ENCODE measurements at regions not wholly inside any gene's neighbourhood (a gene's known extent, or its start where the extent isn't known, plus 50 kb on each side); places are given as distances from the start of the nearest gene placed in this dataset.

DNA sequence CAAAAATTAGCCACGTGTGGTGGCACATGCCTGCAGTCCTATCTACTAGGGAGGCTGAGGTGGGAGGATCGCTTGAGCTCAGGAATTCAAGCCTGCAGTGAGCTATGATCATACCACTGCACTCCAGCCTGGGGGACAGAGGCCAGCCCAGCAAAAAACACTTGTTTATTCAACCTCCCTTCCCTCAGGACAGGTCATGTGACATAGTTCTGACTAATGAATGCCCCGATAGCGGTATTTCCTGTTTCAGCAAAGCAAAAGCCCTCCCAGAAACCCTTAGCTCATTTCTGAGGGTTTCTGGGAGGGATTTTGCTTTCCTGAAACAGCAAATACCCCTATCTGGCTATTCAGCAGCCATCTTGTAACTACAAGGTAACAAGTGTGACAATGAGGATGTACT lies 157.1 kb downstream of the GATA3 start:
- TF ChIP-seq, protein P1, sequence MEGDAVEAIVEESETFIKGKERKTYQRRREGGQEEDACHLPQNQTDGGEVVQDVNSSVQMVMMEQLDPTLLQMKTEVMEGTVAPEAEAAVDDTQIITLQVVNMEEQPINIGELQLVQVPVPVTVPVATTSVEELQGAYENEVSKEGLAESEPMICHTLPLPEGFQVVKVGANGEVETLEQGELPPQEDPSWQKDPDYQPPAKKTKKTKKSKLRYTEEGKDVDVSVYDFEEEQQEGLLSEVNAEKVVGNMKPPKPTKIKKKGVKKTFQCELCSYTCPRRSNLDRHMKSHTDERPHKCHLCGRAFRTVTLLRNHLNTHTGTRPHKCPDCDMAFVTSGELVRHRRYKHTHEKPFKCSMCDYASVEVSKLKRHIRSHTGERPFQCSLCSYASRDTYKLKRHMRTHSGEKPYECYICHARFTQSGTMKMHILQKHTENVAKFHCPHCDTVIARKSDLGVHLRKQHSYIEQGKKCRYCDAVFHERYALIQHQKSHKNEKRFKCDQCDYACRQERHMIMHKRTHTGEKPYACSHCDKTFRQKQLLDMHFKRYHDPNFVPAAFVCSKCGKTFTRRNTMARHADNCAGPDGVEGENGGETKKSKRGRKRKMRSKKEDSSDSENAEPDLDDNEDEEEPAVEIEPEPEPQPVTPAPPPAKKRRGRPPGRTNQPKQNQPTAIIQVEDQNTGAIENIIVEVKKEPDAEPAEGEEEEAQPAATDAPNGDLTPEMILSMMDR (conservative IDR thresholded peaks at IDR 0.05; ENCODE audit: low read length) = no peak
- H3K4me3 ChIP-seq (ENCODE audit: low read length) = no peak overlapping the region
- DNase-seq (ENCODE audit: low read depth) = no peak

DNA sequence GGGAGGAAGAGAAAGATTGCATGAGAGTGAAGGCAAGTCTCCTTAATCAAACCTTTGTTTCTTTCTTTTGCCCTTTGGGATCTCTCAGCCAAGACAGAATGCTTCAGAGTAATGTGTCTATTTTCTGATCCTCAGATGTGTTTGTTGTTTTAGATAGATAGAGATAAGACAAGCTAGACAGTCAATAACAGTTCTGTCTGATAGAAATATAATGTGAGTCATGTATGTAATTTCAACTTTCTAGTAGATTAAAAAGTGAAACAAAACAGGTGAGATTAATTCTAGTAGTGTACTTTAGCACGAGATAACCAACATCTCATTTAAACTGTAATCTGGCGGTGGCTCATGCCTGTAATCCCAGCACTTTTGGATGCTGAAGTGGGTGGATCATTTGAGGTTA lies 159.2 kb downstream of the GATA3 start:
- DNase-seq (ENCODE audit: low read depth) = no peak
- TF ChIP-seq, protein P1 (conservative IDR thresholded peaks at IDR 0.05; ENCODE audit: low read length) = no peak
- no peak overlapping the region for H3K4me3 ChIP-seq (ENCODE audit: low read length)

GRCh38 chr10:8214587-8214986 lies 160.1 kb downstream of the GATA3 start:
- TF ChIP-seq, protein P1 (conservative IDR thresholded peaks at IDR 0.05; ENCODE audit: low read length) = no peak
- no peak overlapping the region for H3K4me3 ChIP-seq (ENCODE audit: low read length)
- no peak for DNase-seq (ENCODE audit: low read depth)

DNA sequence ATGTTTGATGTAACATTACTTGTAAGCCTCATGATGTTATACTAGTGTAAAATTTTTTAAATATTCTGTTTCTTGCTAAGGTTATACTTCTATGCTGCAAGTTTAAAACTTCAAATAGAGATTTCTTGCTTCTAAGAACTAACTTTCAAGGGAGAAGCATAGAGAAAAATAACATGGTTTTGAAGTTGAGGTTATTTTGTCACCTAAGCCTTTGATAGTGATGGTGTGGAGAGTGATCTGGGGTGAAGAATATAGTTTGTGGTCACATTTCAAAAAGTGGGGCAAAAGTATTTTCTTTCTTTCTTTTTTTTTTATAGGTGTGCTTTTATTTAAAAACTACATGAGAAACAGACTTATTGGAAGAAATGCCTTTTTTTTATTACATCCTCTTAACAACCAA lies 162.4 kb downstream of the GATA3 start:
- H3K4me3 ChIP-seq (ENCODE audit: low read length) = no peak overlapping the region
- DNase-seq (ENCODE audit: low read depth) = no peak
- TF ChIP-seq, protein P1 (conservative IDR thresholded peaks at IDR 0.05; ENCODE audit: low read length) = no peak

DNA sequence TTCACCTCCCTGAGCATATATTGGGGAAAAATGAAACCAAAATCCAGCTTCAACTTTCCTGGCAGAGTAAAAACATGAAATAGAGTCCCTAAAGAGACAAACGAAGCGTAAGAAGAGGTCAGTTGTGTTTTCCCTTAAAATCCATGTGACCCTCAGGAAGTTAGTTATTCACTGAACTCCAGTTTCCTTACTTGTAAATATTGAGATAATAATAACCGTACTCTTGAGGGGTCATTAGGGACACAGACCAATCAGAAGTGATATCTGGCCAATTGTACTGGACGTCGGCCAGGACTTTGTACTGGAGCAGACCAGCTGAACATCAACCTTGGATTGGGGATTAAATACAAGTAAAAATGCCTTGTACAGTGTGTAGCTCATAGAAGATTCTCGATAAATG lies 167.0 kb downstream of the GATA3 start:
- TF ChIP-seq, protein P1 (conservative IDR thresholded peaks at IDR 0.05; ENCODE audit: low read length) = no peak
- no peak overlapping the region for H3K4me3 ChIP-seq (ENCODE audit: low read length)
- DNase-seq (ENCODE audit: low read depth) = no peak

GRCh38 chr10:8224591-8224990 lies 170.1 kb downstream of the GATA3 start:
- DNase-seq (ENCODE audit: low read depth) = no peak
- no peak overlapping the region for H3K4me3 ChIP-seq (ENCODE audit: low read length)
- TF ChIP-seq, protein P1 (conservative IDR thresholded peaks at IDR 0.05; ENCODE audit: low read length) = no peak

GRCh38 chr10:8225187-8225586 lies 170.7 kb downstream of the GATA3 start:
- no peak for DNase-seq (ENCODE audit: low read depth)
- TF ChIP-seq, protein P1 (conservative IDR thresholded peaks at IDR 0.05; ENCODE audit: low read length) = no peak
- no peak overlapping the region for H3K4me3 ChIP-seq (ENCODE audit: low read length)

All from AG10803 (cell line).